ENCODE measurements at regions not wholly inside any gene's neighbourhood (a gene's known extent, or its start where the extent isn't known, plus 50 kb on each side); places are given as distances from the start of the nearest gene placed in this dataset.
"Not testable (repeated sequence)": the region's sequence is repeated elsewhere in the genome, so short reads cannot be mapped to it uniquely, and the experiment has no call there.

DNA sequence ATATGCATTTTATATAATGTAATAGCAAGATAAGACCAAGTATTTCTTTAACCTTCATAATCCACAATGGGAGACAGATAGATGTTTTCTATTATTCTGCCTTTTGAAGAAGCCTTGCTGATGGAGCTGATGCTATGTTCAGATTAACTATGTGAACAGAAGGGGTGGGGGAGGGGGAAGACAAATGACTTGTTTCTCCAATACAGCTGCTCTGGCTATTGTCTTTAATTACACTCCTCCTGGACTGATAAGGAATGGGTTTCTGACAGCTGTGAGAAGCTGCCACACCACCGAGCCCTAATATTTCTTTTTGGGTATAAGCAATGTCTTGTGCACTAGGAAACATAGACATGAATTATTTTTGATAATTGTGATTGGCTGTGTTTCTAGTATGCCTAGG is 62.0 kb downstream of the CAVIN4 start:
- DNase-seq (ENCODE audit: low read depth) = no peak

- DNase-seq (ENCODE audit: low read depth) = no peak
Observed at GRCh38 chr9:100640447-100641050, 62.7 kb downstream of the CAVIN4 start.

GRCh38 chr9:100641166-100641565 is 63.3 kb downstream of the CAVIN4 start:
- no peak for DNase-seq (ENCODE audit: low read depth)

- no peak for DNase-seq (ENCODE audit: low read depth)
Observed at GRCh38 chr9:100652850-100653249, 75.0 kb downstream of the CAVIN4 start.

GRCh38 chr9:100653643-100654334 is 75.9 kb downstream of the CAVIN4 start:
- no peak for DNase-seq (ENCODE audit: low read depth)

DNA sequence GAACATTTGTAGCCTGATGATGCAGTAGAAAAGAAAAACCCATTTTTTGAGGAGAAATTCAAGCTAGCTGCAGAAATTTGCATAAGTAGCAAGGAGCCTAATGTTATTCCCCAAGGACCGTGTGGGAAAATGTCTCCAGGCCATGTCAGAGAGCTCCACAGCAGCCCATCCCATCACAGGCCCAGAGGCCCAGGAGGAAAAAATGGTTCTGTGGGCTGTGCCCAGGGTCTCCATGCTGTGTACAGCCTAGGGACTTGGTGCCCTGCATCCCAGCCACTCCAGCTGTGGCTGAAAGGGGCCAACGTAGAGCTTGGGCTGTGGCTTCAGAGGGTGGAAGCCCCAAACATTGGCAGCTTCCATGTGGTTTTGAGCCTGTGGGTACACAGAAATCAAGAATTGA is 79.0 kb downstream of the CAVIN4 start:
- not testable (repeated sequence) for DNase-seq (ENCODE audit: low read depth)

DNA sequence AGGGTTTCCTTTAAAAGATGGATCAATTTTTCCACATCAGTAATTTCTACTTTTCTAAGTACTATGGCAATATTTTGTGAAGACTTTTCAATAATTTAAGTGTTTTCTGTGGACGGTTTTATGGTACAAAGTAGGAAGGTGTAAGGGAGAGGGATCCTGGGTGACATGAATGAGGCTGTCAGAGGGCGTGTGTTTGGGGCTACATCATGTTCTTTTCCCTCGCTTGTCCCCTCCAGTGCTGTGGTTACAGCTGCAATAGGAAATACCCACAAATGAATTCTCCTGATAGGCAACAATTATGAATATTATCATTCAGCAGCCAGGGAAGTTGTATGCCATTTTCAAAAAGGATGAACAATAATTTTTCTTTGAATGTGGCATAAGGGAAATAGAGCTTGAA is 83.8 kb downstream of the CAVIN4 start:
- no peak for DNase-seq (ENCODE audit: low read depth)

- DNase-seq (ENCODE audit: low read depth) = no peak
Observed at GRCh38 chr9:100662122-100662521, 84.2 kb downstream of the CAVIN4 start.

GRCh38 chr9:100667448-100667847 is 89.6 kb downstream of the CAVIN4 start:
- DNase-seq (ENCODE audit: low read depth) = no peak

- DNase-seq (ENCODE audit: low read depth) = no peak
Observed at GRCh38 chr9:100668024-100668423, 90.1 kb downstream of the CAVIN4 start.

GRCh38 chr9:100669968-100670367 is 92.1 kb downstream of the CAVIN4 start:
- DNase-seq (ENCODE audit: low read depth) = no peak

DNA sequence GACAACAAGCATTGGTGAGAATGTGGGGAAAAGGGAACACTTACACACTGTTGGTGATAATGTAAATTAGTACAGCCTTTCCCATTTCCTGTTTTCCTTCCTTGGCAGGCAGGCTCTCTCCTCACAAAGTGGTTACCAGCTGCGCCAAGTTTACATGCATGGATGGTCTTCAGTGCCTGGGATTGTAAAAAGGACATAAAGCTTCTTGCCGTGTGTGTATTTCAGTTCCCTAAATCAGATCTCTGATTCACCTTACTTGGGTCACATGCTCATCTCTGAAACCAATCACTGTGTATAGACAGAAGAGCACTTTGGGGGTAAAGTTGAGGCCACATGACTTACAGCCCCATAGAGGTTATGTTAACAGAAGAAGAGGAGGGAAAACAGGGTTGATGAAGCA is 92.8 kb downstream of the CAVIN4 start:
- no peak for DNase-seq (ENCODE audit: low read depth)

- no peak for DNase-seq (ENCODE audit: low read depth)
Observed at GRCh38 chr9:100671898-100672297, 94.0 kb downstream of the CAVIN4 start.

DNA sequence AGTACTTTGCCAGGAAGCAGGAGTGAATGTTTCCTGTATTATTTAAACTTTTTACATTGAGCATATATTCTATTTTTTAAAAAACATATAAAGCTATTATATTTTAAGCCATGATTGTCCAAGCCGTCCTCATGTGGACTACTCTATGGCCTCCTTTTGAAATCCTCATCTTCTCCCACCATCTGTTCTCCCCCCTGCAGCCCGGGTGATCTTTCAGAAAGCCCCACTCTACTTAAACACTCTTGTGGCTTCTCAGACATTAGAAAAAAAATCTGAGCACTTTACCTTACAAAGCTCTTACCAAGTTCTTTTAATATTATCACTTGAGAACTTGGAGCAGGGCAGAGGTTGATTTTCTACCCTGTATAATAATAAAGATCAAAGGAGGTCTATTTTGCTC is 95.4 kb downstream of the CAVIN4 start:
- DNase-seq (ENCODE audit: low read depth) = no peak

- no peak for DNase-seq (ENCODE audit: low read depth)
Observed at GRCh38 chr9:100674419-100675122, 96.7 kb downstream of the CAVIN4 start.

- no peak for DNase-seq (ENCODE audit: low read depth)
Observed at GRCh38 chr9:100679834-100680233, 102.0 kb downstream of the CAVIN4 start.

- DNase-seq (ENCODE audit: low read depth) = no peak
Observed at GRCh38 chr9:100686420-100686819, 108.5 kb downstream of the CAVIN4 start.

DNA sequence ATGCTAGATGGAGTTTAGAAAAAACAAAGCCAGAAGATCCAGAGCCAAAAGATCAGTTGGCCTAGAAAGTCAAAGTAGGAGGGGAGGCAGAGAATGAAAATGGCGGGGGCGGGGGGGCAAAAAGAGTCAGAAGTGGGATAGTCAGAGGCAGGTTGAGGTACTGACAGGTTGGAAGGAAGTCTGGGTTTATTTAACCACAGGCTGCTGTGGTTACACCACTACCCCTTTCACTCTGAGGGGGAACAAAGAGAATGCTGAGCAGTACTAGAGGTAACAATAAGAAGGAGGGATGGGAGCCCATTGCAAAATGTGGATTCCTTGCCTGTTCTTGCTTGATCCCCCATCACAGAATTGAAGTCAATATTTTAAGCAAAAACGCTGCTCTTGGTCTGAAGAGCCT is 111.8 kb downstream of the CAVIN4 start:
- no peak for DNase-seq (ENCODE audit: low read depth)

- DNase-seq (ENCODE audit: low read depth) = no peak
Observed at GRCh38 chr9:100690438-100690837, 112.6 kb downstream of the CAVIN4 start.

- no peak for DNase-seq (ENCODE audit: low read depth)
Observed at GRCh38 chr9:100697339-100697738, 119.5 kb downstream of the CAVIN4 start.

DNA sequence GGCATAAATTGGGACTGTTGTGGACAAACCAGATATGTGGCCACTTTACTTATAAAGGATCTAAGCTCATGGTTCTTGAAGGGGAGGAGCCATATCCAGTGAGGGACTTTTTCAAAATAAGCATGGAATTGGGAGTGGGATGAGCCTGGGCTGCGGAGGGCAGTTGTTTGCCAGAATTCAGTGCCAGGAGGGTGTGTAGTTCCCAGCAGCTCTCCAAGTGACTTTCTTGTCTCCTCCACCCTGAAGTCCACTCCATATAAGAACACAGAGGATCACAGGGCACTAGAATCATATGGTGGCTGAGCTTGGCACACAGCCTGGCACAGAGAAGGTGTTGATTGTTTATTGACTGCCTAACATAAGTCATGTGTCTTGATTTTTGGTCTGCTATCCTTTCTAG is 121.1 kb downstream of the CAVIN4 start:
- DNase-seq (ENCODE audit: low read depth) = no peak

GRCh38 chr9:100699668-100700067 is 121.8 kb downstream of the CAVIN4 start:
- no peak for DNase-seq (ENCODE audit: low read depth)

DNA sequence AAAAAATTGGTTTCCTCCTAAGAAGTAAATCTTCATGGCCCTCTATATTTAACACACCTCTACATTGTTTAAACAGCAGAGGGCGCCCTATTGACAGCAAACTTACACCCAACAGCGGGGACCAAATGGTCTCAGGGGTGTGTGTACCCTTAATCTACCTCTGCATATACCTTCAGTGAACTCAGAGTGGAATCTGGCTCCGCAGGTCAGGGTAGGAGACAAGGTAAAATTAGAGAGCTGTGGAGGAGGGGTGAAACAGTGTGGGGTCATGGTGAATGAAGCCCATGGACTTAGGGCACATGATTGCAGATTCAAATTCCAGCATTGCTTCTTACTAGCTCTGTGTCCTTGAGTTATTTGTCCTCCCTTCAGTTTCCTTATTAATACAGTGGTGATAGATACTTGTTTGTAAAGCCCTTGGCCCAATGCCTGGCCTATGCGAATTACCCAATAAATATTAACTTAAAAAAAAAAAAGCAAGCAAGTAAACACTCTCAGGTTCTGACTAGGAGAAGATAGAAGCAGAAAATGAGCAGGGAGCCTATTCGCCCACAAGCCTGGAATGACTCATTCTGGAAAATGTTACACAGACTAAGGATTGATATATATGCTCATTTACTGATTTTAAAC is 122.9 kb downstream of the CAVIN4 start:
- peak; percentile 1 for DNase-seq (ENCODE audit: low read depth)
